ENCODE measurements at regions not wholly inside any gene's neighbourhood (a gene's known extent, or its start where the extent isn't known, plus 50 kb on each side); places are given as distances from the start of the nearest gene placed in this dataset.

DNA sequence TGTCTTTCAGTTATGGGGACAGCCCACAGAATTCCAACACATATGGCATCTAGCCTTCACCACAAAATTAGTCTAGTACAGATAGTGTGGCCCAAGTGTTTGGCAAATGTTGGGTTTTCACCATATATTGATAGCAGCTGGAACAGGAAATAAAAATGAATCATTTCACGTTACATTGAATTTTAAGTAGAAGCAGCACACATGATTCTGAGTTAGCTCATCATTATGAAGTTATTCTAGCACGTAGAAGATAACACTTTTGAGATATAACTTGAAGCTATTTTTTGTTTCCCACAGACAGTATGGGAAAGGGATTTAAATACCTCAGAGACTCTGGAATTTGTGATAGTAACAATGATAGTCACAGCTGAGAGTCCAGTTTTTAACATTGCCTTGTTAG is 118.7 kb downstream of the FAT4 start:
- no peak for TF ChIP-seq NFIC (IDR thresholded peaks at IDR 0.05; ENCODE audit: low read depth, low read length)
- TF ChIP-seq, protein P1, sequence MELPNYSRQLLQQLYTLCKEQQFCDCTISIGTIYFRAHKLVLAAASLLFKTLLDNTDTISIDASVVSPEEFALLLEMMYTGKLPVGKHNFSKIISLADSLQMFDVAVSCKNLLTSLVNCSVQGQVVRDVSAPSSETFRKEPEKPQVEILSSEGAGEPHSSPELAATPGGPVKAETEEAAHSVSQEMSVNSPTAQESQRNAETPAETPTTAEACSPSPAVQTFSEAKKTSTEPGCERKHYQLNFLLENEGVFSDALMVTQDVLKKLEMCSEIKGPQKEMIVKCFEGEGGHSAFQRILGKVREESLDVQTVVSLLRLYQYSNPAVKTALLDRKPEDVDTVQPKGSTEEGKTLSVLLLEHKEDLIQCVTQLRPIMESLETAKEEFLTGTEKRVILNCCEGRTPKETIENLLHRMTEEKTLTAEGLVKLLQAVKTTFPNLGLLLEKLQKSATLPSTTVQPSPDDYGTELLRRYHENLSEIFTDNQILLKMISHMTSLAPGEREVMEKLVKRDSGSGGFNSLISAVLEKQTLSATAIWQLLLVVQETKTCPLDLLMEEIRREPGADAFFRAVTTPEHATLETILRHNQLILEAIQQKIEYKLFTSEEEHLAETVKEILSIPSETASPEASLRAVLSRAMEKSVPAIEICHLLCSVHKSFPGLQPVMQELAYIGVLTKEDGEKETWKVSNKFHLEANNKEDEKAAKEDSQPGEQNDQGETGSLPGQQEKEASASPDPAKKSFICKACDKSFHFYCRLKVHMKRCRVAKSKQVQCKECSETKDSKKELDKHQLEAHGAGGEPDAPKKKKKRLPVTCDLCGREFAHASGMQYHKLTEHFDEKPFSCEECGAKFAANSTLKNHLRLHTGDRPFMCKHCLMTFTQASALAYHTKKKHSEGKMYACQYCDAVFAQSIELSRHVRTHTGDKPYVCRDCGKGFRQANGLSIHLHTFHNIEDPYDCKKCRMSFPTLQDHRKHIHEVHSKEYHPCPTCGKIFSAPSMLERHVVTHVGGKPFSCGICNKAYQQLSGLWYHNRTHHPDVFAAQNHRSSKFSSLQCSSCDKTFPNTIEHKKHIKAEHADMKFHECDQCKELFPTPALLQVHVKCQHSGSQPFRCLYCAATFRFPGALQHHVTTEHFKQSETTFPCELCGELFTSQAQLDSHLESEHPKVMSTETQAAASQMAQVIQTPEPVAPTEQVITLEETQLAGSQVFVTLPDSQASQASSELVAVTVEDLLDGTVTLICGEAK (IDR thresholded peaks at IDR 0.05; ENCODE audit: borderline replicate concordance), result no peak
- no peak for TF ChIP-seq CEBPB (IDR thresholded peaks at IDR 0.05; ENCODE audit: borderline replicate concordance in 1 of 2, low read depth in 2 of 2, low read length in 2 of 2)
- no peak for TF ChIP-seq CTCF (IDR thresholded peaks at IDR 0.05 in 2 of 3, conservative IDR thresholded peaks at IDR 0.05 in 1 of 3; ENCODE audit: control insufficient read depth in 2 of 3, extremely low read depth in 1 of 3, insufficient read depth in 1 of 3, low read depth in 3 of 3, low read length in 3 of 3)
